ENCODE measurements at regions not wholly inside any gene's neighbourhood (a gene's known extent, or its start where the extent isn't known, plus 50 kb on each side); places are given as distances from the start of the nearest gene placed in this dataset.

DNA sequence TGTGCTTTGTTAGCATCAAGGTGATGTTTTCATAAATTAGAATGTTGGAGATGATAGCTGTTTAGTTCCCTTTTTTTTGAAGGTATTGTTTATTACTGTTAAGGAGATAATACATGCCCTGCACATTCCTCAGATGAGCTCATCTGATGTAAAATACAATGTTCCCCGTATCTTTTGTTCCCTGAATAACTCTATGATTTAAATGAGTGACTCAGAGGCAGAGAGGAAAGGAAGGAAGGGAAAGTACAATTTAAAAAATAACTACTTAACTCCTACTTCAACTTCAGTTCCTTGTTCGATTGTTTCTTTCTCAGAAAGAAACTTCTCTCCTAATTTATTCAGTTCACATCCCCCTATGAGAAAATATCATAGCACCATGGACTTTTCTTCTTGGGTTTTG is 208.7 kb downstream of the KCNE4 start:
- TF ChIP-seq, protein P1, sequence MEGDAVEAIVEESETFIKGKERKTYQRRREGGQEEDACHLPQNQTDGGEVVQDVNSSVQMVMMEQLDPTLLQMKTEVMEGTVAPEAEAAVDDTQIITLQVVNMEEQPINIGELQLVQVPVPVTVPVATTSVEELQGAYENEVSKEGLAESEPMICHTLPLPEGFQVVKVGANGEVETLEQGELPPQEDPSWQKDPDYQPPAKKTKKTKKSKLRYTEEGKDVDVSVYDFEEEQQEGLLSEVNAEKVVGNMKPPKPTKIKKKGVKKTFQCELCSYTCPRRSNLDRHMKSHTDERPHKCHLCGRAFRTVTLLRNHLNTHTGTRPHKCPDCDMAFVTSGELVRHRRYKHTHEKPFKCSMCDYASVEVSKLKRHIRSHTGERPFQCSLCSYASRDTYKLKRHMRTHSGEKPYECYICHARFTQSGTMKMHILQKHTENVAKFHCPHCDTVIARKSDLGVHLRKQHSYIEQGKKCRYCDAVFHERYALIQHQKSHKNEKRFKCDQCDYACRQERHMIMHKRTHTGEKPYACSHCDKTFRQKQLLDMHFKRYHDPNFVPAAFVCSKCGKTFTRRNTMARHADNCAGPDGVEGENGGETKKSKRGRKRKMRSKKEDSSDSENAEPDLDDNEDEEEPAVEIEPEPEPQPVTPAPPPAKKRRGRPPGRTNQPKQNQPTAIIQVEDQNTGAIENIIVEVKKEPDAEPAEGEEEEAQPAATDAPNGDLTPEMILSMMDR (IDR thresholded peaks at IDR 0.05), result no peak
- H3K4me1 Mint-ChIP-seq (ENCODE audit: low read depth), result peaks cover 21% of the 10 kb centered on the region
- peaks cover 17% of the 10 kb centered on the region for H3K9me3 Mint-ChIP-seq
- H3K27me3 Mint-ChIP-seq (ENCODE audit: insufficient read depth), result no peaks in the 10 kb centered on the region; the same call in 1 of the 2 replicates
- H3K36me3 Mint-ChIP-seq (ENCODE audit: low read depth), result peaks cover 8% of the 10 kb centered on the region; the same call in 1 of the 2 replicates
- H3K27ac Mint-ChIP-seq, result no peak overlapping the region
- H3K4me3 Mint-ChIP-seq, result no peak overlapping the region
- DNase-seq, result peak; percentile 19

DNA sequence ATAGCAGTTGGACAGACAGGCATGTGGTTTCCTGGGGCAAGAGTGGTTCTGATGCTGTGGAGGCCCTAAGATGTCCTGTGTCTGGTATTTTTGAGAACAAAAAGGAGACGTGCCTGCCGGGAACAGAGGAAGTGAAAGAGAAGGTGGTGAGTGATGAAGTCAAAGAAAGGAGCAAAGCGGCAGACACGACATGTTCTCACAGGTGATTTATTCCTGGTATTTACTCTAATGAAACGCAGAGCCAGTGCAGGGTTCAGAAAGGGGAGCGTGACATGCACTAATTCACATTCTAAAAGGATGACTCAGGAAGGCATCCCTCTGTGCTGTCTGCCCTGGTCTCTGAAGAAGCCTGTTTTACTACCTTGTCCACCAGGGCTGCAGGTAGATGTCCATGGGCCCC is 211.0 kb downstream of the KCNE4 start:
- Mint-ChIP-seq H3K9me3 (no peaks in the 10 kb centered on the region), H3K36me3 (ENCODE audit: low read depth) (no peaks in the 10 kb centered on the region), H3K4me1 (ENCODE audit: low read depth) (peaks cover 21% of the 10 kb centered on the region), H3K27ac (no peak overlapping the region), H3K4me3 (peak overlapping the region; percentile 0; the same call in 1 of the 2 replicates), H3K27me3 (ENCODE audit: insufficient read depth) (no peaks in the 10 kb centered on the region; the same call in 1 of the 2 replicates)
- TF ChIP-seq, protein P1 (IDR thresholded peaks at IDR 0.05), result no peak
- peak; percentile 18 for DNase-seq

DNA sequence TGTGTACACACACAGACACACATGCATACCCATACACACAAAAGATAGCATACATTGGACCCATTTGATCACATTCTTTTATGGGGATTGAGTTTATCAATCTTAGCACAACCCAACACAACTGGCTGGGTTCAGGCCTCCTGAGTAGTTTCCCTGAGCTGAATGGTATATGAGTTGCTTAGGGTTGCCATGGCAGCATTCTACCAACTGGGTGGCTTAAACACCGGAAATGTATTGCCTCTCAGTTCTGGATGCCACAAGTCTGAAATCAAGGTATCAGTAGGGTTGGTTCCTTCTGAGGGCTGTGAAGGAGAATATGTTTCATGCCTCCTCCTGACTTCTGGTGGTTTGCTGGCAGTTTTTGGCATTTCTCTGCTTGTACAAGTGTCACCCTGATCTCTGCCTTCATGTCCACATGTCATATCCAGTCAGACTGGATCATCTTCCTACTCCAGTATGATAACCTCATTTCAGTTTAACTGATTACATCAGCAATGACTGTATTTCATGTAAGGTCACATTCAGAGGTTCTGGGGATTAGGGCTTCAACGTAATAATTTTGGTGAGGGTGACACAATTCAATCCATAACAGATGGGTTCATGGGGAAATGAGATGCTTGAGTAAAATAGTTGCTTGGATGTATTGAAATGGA is 212.7 kb downstream of the KCNE4 start:
- Mint-ChIP-seq H3K4me1 (ENCODE audit: low read depth) (peaks cover 21% of the 10 kb centered on the region), H3K36me3 (ENCODE audit: low read depth) (no peaks in the 10 kb centered on the region), H3K27me3 (ENCODE audit: insufficient read depth) (peaks cover 2% of the 10 kb centered on the region; the same call in 1 of the 2 replicates), H3K4me3 (no peak overlapping the region), H3K9me3 (no peaks in the 10 kb centered on the region), H3K27ac (no peak overlapping the region)
- TF ChIP-seq, protein P1 (IDR thresholded peaks at IDR 0.05), result no peak
- no peak for DNase-seq

DNA sequence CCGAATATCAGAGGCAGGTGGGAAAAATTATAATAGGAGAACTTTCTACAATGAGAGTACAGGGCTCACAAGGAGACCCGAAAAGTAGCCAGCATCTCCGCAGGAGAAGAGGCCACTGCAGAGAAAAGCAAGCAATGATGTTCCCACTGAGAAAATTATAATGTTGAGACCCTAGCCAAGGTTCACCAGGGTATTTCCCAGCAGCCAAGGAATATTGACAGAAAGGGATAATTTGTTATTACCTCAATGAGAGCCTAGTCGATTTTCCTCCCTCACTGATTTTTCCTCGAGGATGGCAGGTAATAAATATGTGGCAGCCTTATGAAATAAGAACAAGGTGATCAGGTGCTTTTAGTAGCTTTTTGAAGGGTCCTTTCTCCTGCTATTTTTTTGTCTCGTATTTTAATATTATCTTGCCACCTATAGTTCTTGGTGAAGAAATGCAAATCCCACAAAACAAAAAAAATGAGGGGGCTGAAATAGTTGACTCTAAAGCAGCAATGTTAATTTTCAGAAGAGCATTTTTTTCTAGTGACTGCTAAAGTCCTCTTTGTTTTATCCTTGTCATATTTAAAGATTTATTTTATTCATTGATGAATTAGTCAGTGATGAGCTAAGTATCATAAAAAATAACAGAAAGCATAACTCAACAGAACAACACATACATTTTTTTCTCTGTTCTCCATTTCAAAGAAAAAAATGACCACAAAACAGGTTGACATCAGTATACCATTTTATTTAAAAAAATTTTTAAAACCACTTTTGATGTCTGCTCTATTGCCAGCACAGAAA is 215.4 kb downstream of the KCNE4 start:
- DNase-seq, result no peak
- Mint-ChIP-seq H3K36me3 (ENCODE audit: low read depth) (no peaks in the 10 kb centered on the region), H3K4me1 (ENCODE audit: low read depth) (peaks cover 7% of the 10 kb centered on the region), H3K27ac (no peak overlapping the region), H3K9me3 (no peaks in the 10 kb centered on the region), H3K27me3 (ENCODE audit: insufficient read depth) (peaks cover 2% of the 10 kb centered on the region; the same call in 1 of the 2 replicates), H3K4me3 (no peak overlapping the region)
- TF ChIP-seq, protein P1 (IDR thresholded peaks at IDR 0.05), result no peak

DNA sequence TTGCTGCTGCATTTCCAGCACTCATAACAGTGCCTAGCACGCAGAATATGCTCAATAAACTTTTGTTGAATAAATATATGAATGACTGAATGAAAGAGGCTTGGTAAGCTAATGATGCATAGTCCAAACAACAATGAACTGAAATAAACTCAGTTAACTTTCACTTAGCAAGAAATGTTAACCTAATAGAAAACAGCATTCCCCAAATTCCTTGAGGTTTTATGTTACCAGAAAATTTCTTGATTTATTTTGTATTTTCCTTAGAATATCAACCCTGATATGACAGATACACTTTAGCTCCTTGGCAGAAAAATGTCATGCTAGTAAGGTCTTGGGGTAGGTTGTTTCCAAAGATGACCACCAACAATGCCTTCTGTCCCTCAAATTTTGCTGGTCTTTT is 217.4 kb downstream of the KCNE4 start:
- TF ChIP-seq, protein P1 (IDR thresholded peaks at IDR 0.05), result no peak
- Mint-ChIP-seq H3K27me3 (ENCODE audit: insufficient read depth) (peaks cover 2% of the 10 kb centered on the region; the same call in 1 of the 2 replicates), H3K9me3 (no peaks in the 10 kb centered on the region), H3K4me1 (ENCODE audit: low read depth) (no peaks in the 10 kb centered on the region), H3K27ac (no peak overlapping the region), H3K36me3 (ENCODE audit: low read depth) (no peaks in the 10 kb centered on the region), H3K4me3 (no peak overlapping the region)
- no peak for DNase-seq

Data from HFFc6 (cell line).